ENCODE measurements at regions not wholly inside any gene's neighbourhood (a gene's known extent, or its start where the extent isn't known, plus 50 kb on each side); places are given as distances from the start of the nearest gene placed in this dataset.

- H3K27me3 ChIP-seq: no peaks in the 10 kb centered on the region
- DNase-seq: no peak
- no peak overlapping the region for H3K4me3 ChIP-seq
- in situ Hi-C loops (cut with MboI; ENCODE audit: low pct_ligation_motif_present in 1 of 4, low pct_unique_long_range_greater_than_20kb in 1 of 4, low sequenced_read_pairs in 3 of 4): no loop called here
- no peaks in the 10 kb centered on the region for H3K9me3 ChIP-seq
- intact Hi-C loops (cut with DNase I; ENCODE audit: low total_unique reads): no loop called here
- WGBS, 2 donors (ENCODE audit: low coverage in 1 of 2): 72 to 76% methylated on average over 4 to 8 of the region's 8 CpGs
- no peak overlapping the region for H3K27ac ChIP-seq
- TF ChIP-seq POLR2A (IDR thresholded peaks at IDR 0.05): no peak
- TF ChIP-seq POLR2AphosphoS5 (IDR thresholded peaks at IDR 0.05): no peak
- no peak for TF ChIP-seq CTCF (IDR thresholded peaks at IDR 0.05)
- TF ChIP-seq EP300 (IDR thresholded peaks at IDR 0.05; ENCODE audit: low read depth): no peak
- no peaks in the 10 kb centered on the region for H3K4me1 ChIP-seq
- H3K36me3 ChIP-seq: no peaks in the 10 kb centered on the region
Measured at GRCh38 chr18:27661320-27662018, 476.4 kb upstream of the CHST9 start.

GRCh38 chr18:27656905-27657304 lies 471.8 kb upstream of the CHST9 start:
- Histone ChIP-seq H3K4me3 (no peak overlapping the region), H3K9me3 (no peaks in the 10 kb centered on the region), H3K4me1 (no peaks in the 10 kb centered on the region), H3K36me3 (no peaks in the 10 kb centered on the region), H3K27me3 (no peaks in the 10 kb centered on the region), H3K27ac (no peak overlapping the region)
- no peak for DNase-seq
- in situ Hi-C loops (cut with MboI; ENCODE audit: low pct_ligation_motif_present in 1 of 4, low pct_unique_long_range_greater_than_20kb in 1 of 4, low sequenced_read_pairs in 3 of 4): no loop called here
- TF ChIP-seq POLR2AphosphoS5 (IDR thresholded peaks at IDR 0.05) (no peak), EP300 (IDR thresholded peaks at IDR 0.05; ENCODE audit: low read depth) (no peak), CTCF (IDR thresholded peaks at IDR 0.05) (no peak)
- whole genome bisulfite sequencing, 2 donors (ENCODE audit: low coverage in 1 of 2): 36 to 46% methylated on average over 3 of the region's 3 CpGs
- intact Hi-C loops (cut with DNase I; ENCODE audit: low total_unique reads): no loop called here

- in situ Hi-C loops (cut with MboI; ENCODE audit: low pct_ligation_motif_present in 1 of 4, low pct_unique_long_range_greater_than_20kb in 1 of 4, low sequenced_read_pairs in 3 of 4): no loop called here
- 41 to 50% methylated on average over 5 of the region's 5 CpGs for WGBS, 2 donors (ENCODE audit: low coverage in 1 of 2)
- H3K4me1 ChIP-seq: no peaks in the 10 kb centered on the region
- H3K36me3 ChIP-seq: no peaks in the 10 kb centered on the region
- H3K9me3 ChIP-seq: no peaks in the 10 kb centered on the region
- H3K27me3 ChIP-seq: no peaks in the 10 kb centered on the region
- no peak overlapping the region for H3K27ac ChIP-seq
- no peak overlapping the region for H3K4me3 ChIP-seq
- DNase-seq: no peak
- intact Hi-C loops (cut with DNase I; ENCODE audit: low total_unique reads): no loop called here
- TF ChIP-seq POLR2A (IDR thresholded peaks at IDR 0.05): no peak
- TF ChIP-seq POLR2AphosphoS5 (IDR thresholded peaks at IDR 0.05): no peak
- no peak for TF ChIP-seq CTCF (IDR thresholded peaks at IDR 0.05)
- no peak for TF ChIP-seq EP300 (IDR thresholded peaks at IDR 0.05; ENCODE audit: low read depth)
Measured at GRCh38 chr18:27656167-27656778, 471.2 kb upstream of the CHST9 start.

GRCh38 chr18:27653247-27653646 lies 468.1 kb upstream of the CHST9 start:
- intact Hi-C loops (cut with DNase I; ENCODE audit: low total_unique reads) (no loop called here), in situ Hi-C loops (cut with MboI; ENCODE audit: low pct_ligation_motif_present in 1 of 4, low pct_unique_long_range_greater_than_20kb in 1 of 4, low sequenced_read_pairs in 3 of 4) (no loop called here)
- Histone ChIP-seq H3K4me1 (no peaks in the 10 kb centered on the region), H3K27ac (no peak overlapping the region), H3K9me3 (no peaks in the 10 kb centered on the region), H3K4me3 (no peak overlapping the region), H3K36me3 (no peaks in the 10 kb centered on the region), H3K27me3 (no peaks in the 10 kb centered on the region)
- TF ChIP-seq POLR2AphosphoS5 (IDR thresholded peaks at IDR 0.05) (no peak), POLR2A (IDR thresholded peaks at IDR 0.05) (no peak), CTCF (IDR thresholded peaks at IDR 0.05) (no peak), EP300 (IDR thresholded peaks at IDR 0.05; ENCODE audit: low read depth) (no peak)
- no peak for DNase-seq
